HG03457 (cell line): ENCODE measurements at regions not wholly inside any gene's neighbourhood (a gene's known extent, or its start where the extent isn't known, plus 50 kb on each side); places are given as distances from the start of the nearest gene placed in this dataset.
A peak's percentile ranks its signal among the peaks of the same experiment; 100 is the strongest.

Experiments
- ATAC-seq: cut with Tn5 transposase; IDR thresholded peaks from one replicate; pipeline ENCODE4 v1.9.1; 2021; ENCODE audit warnings: moderate number of reproducible peaks; ENCODE audit not compliant: unreplicated experiment

GRCh38 chr2:57864926-57865325 lies 181.7 kb upstream of the VRK2 start:
- no peak for ATAC-seq

GRCh38 chr2:57867730-57868129 lies 178.9 kb upstream of the VRK2 start:
- ATAC-seq = no peak

DNA sequence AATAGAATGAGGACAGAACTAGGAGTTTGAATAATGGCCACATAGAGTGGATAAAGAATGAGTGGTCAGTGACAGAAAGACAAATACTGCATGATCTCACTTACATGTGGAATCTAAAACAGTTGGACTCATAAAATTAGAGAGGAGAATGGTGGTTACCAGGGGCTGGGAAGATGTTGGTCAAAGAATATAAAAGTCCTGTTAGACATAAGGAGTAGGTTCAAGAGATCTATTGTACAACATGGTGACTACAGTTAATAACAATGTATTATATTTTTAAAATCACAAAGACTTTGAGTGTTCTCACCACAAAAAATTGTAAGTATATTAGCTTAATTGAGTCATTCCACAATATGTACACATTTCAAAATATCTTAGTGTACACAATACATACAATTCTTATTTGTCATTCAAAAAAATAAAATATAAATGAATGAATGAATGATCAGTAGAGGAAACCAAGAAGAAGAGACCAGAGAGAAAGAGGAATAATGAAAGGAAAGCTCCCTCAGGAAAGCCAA lies 177.9 kb upstream of the VRK2 start:
- no peak for ATAC-seq

GRCh38 chr2:57869758-57870344 lies 176.8 kb upstream of the VRK2 start:
- no peak for ATAC-seq

DNA sequence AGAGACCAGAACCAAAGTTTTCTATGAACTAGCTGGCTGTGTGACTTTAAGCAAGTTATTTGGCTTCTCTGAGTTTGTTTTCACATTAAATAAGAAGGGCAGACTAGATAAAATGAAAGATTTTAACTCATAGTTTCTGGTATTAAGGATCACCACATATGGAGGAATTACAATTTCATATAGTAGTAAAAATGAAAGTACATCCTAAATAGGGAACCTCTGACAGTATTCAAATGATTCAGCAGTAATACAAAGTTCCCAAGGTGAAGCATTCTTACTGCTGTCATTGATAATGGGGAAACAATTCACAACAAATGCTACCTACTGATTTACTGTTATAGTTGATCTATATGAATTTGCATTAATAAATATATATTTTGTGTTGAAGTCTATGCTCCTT lies 170.3 kb upstream of the VRK2 start:
- no peak for ATAC-seq

DNA sequence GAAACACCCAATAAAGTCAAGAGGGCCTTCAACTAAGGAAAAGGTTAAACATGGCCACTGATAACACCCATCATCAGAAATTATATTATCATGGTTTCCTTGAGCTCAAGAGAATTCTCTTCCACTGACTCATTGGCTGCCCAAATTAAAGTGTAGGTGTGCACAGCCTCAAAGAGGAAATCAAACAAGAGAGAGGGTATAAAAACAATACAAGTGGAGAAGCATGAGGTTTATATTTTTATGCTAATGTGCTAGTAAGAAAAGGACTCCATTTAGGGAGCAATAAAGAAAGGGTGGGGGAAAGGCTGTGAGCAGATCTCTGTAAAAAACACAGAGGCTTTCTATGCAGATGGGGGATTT lies 168.8 kb upstream of the VRK2 start:
- no peak for ATAC-seq

GRCh38 chr2:57878171-57878865 lies 168.3 kb upstream of the VRK2 start:
- no peak for ATAC-seq

DNA sequence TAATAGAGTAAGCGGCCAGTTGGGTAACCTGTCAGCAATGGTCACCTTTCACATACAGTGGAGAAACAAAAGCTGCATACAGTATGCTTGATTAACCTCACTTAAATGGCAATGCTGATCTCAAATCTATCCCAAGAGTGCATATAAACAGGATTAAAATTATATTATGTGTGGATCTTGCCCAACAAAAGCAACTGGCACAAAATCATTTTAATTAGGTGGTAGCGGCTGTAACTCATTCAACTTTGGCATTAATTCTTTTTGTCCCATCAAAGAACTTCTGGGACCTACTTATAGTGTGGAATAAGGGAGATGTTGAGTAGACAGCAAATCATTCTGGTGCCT lies 167.8 kb upstream of the VRK2 start:
- ATAC-seq = no peak

DNA sequence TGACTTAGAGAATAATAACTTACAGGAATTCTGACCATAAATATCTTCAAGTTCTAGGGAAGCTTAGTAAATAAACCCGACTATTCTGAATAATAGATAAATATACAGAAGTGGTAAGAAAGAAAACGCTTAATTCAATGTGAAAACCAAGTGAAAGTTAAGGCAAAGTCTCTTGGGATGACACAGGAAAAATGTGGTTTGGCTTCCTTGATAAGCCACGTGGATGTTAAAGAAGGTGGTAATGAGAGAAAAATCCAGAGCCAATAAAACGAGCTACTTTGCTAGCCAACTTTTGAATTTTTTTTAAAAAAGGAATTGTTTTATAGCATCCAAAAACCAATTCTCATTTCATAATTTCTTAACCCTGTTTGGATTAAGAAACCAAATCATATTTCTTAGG lies 166.2 kb upstream of the VRK2 start:
- no peak for ATAC-seq

DNA sequence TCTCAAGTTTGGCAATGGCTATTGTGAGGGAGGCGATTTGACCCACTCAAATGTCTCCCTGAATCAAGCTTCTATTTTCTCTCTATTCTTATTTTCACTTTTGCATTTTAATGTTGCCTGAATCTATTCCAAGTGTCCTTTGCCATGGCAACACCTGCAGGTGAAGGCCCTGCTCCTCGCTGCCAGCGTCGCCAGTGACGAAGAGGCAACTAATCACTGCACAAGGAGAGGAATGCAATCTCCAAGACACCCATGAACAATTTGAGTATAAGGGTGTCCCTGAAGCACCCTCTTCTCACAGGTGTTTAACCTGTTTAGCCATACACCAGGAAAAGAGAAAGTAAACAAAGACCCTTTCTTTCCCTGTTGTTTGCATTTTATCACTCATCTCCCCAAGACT lies 165.6 kb upstream of the VRK2 start:
- ATAC-seq = no peak

DNA sequence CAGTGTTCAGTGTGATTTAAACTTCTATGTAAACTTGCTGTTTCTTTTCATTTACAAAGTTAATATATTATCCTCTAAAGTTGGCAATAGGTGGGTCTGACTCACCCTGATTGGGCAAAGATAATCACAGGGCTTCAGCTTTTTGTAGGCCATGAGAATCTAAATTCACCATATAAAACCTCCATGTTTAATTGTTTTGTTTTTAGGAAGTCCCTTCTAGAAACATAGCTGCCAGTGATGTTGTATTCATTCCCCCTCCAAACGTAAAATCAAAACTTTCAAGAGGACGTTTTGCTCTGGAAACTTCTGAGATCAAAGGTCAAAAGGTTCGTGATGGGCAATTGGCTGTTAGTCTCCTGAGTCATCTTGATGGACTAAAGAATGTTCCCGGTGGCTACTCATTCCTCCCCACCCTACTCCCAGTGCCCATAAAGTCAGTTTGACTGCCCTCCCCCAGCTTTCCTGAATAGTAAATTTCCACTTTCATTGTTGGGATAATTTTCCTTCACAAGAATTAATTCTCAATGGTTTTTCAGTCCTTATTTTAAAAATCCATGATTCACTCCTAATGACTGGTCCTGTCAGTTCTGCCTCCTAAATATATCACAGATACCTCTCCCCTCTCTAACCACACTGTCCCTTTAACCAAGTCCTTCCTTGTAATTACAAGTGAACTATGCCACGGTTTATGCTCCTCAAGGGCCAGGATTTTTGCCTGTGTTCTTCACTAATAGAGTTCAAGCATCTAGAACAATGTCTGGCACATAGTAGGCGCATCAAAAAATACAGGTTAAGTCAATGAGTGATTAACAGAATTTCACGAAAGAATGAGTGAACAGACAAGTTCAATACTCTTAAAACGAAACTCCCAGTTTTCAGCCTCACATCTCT lies 164.4 kb upstream of the VRK2 start:
- no peak for ATAC-seq

DNA sequence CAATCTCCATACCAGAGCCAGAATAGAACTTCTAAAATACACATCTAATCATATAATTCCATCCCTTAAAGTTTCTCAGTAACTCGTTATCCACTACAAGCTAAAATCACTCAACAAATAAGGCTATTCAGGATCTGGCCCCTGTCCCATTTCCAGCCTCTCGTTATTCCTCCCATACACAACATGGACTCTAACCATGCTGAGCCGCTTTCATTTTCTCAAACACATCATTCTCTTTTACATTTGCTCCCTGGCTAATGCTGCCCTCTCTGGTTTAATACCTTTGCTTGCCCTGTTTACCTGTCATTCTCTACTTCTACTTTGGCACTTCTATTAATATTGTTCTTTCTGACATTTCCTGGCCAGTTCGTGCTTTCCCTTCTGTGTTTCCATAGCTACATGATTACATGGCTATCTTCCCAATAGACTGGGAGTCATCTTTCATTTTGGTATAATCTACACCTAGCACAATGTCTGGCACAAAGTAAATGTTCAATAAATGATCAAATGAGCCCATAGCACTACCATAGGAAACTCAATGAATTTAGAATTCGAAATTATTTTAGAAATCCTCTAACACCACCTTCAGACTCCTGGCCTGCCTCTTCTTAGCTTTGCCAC lies 163.6 kb upstream of the VRK2 start:
- ATAC-seq = no peak

GRCh38 chr2:57884281-57884680 lies 162.3 kb upstream of the VRK2 start:
- no peak for ATAC-seq

GRCh38 chr2:57885742-57886141 lies 160.9 kb upstream of the VRK2 start:
- no peak for ATAC-seq

DNA sequence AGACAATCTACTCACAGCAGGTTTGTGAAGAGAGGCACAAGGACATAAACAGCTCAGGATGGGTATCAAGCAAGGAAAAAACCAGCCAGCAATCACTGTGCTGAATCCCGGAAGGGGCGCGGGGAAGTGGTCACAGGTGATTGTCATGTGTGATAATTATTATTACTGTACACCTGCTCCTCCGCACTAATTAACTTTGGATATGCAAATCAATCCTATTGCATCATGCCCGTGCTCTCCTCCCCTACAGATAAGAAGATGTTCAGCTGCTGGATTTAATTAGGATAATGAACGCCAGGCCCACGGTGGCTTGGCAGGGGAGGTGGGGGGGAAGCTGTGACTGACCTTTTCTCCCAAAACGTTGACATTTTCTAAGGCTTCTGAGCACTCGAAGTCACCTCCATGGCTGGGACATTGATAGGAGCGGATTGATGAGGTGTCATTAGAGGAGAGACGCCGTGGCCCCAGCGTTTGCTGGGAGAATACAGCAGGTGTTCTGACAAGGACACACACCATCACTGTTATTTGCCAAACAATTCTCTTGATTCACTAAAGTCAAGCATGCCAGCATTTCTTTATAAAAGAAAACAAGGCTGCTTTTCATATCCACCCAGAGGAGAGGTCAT lies 160.3 kb upstream of the VRK2 start:
- no peak for ATAC-seq

DNA sequence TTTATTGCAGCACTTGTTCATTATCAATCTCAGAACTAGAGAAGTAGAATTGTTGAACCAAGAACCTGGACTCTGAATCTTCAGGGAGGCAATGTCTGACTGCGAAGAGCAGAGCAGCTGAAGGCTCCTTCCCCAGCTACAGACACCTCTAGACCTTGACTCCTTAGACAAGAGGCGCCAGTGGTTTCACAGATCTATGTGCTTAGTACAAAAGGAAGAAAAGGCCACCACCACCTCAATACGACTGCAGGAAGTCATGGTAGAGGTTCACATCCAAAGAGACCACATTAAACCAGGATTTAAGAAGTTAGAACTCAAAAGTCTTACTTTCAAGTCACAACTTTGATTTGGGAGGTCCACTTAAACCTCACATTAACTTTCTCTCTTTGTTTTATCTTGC lies 158.1 kb upstream of the VRK2 start:
- ATAC-seq = no peak

- peak; percentile 47 for ATAC-seq
These were observed 156.1 kb upstream of the VRK2 start for GRCh38 chr2:57890464-57890863.

DNA sequence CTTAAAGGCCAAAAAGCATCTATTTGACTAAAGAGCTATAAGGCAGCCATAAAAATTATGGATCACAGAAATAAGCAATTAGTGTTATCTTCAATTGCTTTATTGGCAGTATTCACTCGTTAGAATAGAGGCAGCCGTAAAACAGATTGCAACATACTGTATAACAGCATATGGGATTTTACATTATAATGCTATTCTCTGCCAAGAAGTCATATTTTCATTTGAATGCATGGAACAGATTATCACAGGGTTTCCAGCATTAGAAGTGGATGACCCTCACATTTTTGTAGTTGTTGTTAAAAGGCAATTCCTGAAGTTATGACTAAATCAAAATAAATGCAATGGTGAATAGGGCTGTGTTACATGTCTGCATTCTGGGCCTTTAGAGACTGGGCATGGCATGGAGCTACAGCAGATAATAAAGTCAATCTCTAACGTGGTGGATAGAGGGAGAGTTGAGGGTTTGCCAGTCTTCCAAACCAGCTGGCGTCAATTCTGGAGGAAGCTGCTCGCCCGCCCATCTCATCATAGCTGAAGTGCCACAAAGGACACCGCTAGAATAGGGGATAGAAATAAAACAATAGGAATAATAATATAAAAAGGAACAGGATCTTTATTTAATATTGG lies 155.4 kb upstream of the VRK2 start:
- ATAC-seq = no peak

DNA sequence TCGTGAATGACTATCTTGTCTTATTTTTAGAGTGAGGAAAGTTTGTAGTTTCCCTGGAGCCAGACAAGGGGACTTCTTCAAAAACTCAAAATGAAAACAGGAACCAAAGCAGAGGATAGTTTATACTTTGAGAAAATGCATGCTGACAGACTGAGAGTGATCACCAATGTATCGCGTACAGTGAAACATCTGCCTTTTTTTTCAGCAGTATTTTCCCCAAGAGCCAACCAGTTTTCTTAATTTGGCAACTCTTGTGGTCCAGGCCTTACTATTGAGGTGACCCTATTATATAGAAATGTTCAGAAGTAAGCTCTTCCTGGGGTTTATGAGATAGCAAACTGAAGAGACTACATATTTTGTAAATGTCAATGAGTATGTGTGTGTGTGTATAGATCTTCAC lies 153.7 kb upstream of the VRK2 start:
- ATAC-seq = peak; percentile 85

DNA sequence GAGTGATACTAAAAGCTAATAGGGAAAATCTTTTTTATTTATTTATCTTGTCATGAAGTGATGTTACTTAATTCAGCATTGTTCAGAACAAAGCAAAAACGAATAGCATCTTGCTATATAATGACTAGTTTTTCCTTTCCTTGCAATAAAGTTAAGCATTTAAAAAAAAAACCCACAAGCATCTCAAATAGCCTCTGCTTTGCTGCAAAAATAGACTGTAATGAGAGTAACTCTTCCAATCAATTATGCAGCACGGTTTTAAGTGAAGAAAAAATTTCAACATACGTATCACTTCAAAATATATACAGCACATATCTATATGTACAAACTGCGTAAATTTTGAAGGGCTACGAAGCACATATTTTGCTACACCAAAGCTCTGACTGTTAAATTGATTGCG lies 153.3 kb upstream of the VRK2 start:
- ATAC-seq = no peak

- ATAC-seq = no peak
These were observed 152.8 kb upstream of the VRK2 start for GRCh38 chr2:57893786-57894185.
